Neutrophil (primary cell): ENCODE measurements at regions not wholly inside any gene's neighbourhood (a gene's known extent, or its start where the extent isn't known, plus 50 kb on each side); places are given as distances from the start of the nearest gene placed in this dataset.

ENCODE experiments used
- H3K27ac ChIP-seq: fragments of 200-600 bp; sonication (generic); 2 replicates; pipeline ENCODE4 v1.5.1; 2016; ENCODE audit warnings: mild to moderate bottlenecking, moderate library complexity
- H3K27me3 ChIP-seq: fragments of 200-600 bp; sonication (generic); 2 replicates; pipeline ENCODE4 v1.6.0; 2016; ENCODE audit warnings: mild to moderate bottlenecking
- H3K36me3 ChIP-seq: fragments of 200-600 bp; sonication (generic); 2 replicates; pipeline ENCODE4 v1.5.1; 2017
- H3K4me1 ChIP-seq, 2 experiments: fragments of 200-600 bp in 1 of 2; sonication (generic) in 1 of 2; 1 replicate in 1 of 2; 2 replicates in 1 of 2; pipeline versions ENCODE4 v1.5.1 to v1.6.1; 2013 to 2016; ENCODE audit warnings: low read depth in 1 of 2, low read length in 1 of 2, mild to moderate bottlenecking in 1 of 2, moderate library complexity in 1 of 2; ENCODE audit not compliant: control insufficient read depth in 1 of 2, insufficient read depth in 1 of 2
- H3K4me3 ChIP-seq, 2 experiments: fragments of 200-600 bp in 1 of 2; sonication (generic) in 1 of 2; 1 replicate in 1 of 2; 2 replicates in 1 of 2; pipeline ENCODE4 v1.5.1; 2013 to 2016; ENCODE audit warnings: low read depth in 1 of 2, low read length in 1 of 2, mild to moderate bottlenecking in 1 of 2, moderate library complexity in 1 of 2
- H3K9me3 ChIP-seq: fragments of 200-600 bp; sonication (generic); 2 replicates; pipeline ENCODE4 v1.5.1; 2016
- CTCF ChIP-seq: fragments of 200-600 bp; sonication (generic); IDR thresholded peaks from 2 replicates; pipeline ENCODE4 v1.5.1; 2016; ENCODE audit warnings: antibody characterized with exemption

- no peaks in the 10 kb centered on the region for H3K4me1 ChIP-seq
- no peak overlapping the region for H3K27ac ChIP-seq
- no peaks in the 10 kb centered on the region for H3K27me3 ChIP-seq
- no peak for TF ChIP-seq CTCF
- no peaks in the 10 kb centered on the region for H3K9me3 ChIP-seq
- H3K4me3 ChIP-seq, result no peak overlapping the region
- no peaks in the 10 kb centered on the region for H3K36me3 ChIP-seq
These were observed 115.1 kb downstream of the SETD4 start for GRCh38 chr21:35945089-35945671.

GRCh38 chr21:35943752-35944151, 116.6 kb downstream of the SETD4 start:
- Histone ChIP-seq H3K4me1 (no peaks in the 10 kb centered on the region), H3K27ac (no peak overlapping the region), H3K36me3 (no peaks in the 10 kb centered on the region), H3K27me3 (no peaks in the 10 kb centered on the region), H3K9me3 (no peaks in the 10 kb centered on the region), H3K4me3 (no peak overlapping the region)
- TF ChIP-seq CTCF, result no peak

GRCh38 chr21:35942211-35943144, 117.8 kb downstream of the SETD4 start:
- TF ChIP-seq CTCF, result no peak
- Histone ChIP-seq H3K4me1 (no peaks in the 10 kb centered on the region), H3K27ac (no peak overlapping the region), H3K4me3 (no peak overlapping the region), H3K9me3 (no peaks in the 10 kb centered on the region), H3K27me3 (no peaks in the 10 kb centered on the region), H3K36me3 (no peaks in the 10 kb centered on the region)

GRCh38 chr21:35940074-35940927, 120.0 kb downstream of the SETD4 start:
- H3K9me3 ChIP-seq, result no peaks in the 10 kb centered on the region
- H3K4me1 ChIP-seq, result no peaks in the 10 kb centered on the region
- H3K36me3 ChIP-seq, result no peaks in the 10 kb centered on the region
- H3K4me3 ChIP-seq, result no peak overlapping the region
- H3K27me3 ChIP-seq, result no peaks in the 10 kb centered on the region
- H3K27ac ChIP-seq, result no peak overlapping the region
- TF ChIP-seq CTCF, result no peak

- Histone ChIP-seq H3K4me1 (peaks cover 1% of the 10 kb centered on the region in 2 experiments), H3K27ac (no peak overlapping the region), H3K27me3 (no peaks in the 10 kb centered on the region), H3K4me3 (no peak overlapping the region), H3K9me3 (no peaks in the 10 kb centered on the region), H3K36me3 (no peaks in the 10 kb centered on the region)
- no peak for TF ChIP-seq CTCF
These were observed 121.9 kb downstream of the SETD4 start for GRCh38 chr21:35938446-35938845.
